Gastroesophageal sphincter (tissue), 3 donors: ENCODE measurements at regions not wholly inside any gene's neighbourhood (a gene's known extent, or its start where the extent isn't known, plus 50 kb on each side); places are given as distances from the start of the nearest gene placed in this dataset.
"Not testable (repeated sequence)": the region's sequence is repeated elsewhere in the genome, so short reads cannot be mapped to it uniquely, and the experiment has no call there.

Experiments used
- EP300 ChIP-seq: sonication (generic); formaldehyde crosslinking; IDR thresholded peaks from one replicate; pipeline ENCODE4 v1.6.1; 2017; ENCODE audit warnings: antibody characterized with exemption, mild to moderate bottlenecking
- POLR2AphosphoS5 ChIP-seq: sonication (generic); formaldehyde crosslinking; IDR thresholded peaks from one replicate; pipeline ENCODE4 v1.6.1; 2017; ENCODE audit warnings: antibody characterized with exemption
- TF ChIP-seq, protein P1 (sequence below), 4 experiments: fragments of 200-600 bp in 2 of 4; fragments of 450-650 bp in 2 of 4; sonication (generic) in 1 of 4; IDR thresholded peaks; one replicate each; pipeline ENCODE4 v1.5.1; 2017 to 2019; ENCODE audit warnings: antibody characterized with exemption in 4 of 4, mild to moderate bottlenecking in 2 of 4, moderate library complexity in 2 of 4

DNA sequence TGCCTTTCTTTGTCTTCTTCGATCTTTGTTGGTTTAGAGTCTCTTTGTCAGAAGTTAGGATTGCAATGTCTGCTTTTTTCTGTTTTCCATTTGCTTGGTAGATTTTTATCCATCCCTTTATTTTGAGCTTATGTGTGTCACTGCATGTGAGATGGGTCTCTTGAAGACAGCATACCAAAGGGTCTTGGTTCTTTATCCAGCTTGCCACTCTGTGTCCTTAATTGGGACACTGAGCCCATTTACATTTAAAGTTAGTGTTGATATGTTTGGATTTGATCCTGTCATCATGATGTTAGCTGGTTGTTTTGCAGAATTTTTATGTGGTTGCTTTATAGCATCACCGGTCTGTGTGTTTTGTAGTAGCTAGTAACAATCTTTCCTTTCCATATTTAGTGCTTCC, 107.5 kb upstream of the SKAP2 start:
- TF ChIP-seq, protein P1, sequence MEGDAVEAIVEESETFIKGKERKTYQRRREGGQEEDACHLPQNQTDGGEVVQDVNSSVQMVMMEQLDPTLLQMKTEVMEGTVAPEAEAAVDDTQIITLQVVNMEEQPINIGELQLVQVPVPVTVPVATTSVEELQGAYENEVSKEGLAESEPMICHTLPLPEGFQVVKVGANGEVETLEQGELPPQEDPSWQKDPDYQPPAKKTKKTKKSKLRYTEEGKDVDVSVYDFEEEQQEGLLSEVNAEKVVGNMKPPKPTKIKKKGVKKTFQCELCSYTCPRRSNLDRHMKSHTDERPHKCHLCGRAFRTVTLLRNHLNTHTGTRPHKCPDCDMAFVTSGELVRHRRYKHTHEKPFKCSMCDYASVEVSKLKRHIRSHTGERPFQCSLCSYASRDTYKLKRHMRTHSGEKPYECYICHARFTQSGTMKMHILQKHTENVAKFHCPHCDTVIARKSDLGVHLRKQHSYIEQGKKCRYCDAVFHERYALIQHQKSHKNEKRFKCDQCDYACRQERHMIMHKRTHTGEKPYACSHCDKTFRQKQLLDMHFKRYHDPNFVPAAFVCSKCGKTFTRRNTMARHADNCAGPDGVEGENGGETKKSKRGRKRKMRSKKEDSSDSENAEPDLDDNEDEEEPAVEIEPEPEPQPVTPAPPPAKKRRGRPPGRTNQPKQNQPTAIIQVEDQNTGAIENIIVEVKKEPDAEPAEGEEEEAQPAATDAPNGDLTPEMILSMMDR (IDR thresholded peaks at IDR 0.05): not testable (repeated sequence)
- TF ChIP-seq EP300, POLR2AphosphoS5: not testable (repeated sequence)
